MM.1S (cell line): ENCODE measurements at regions not wholly inside any gene's neighbourhood (a gene's known extent, or its start where the extent isn't known, plus 50 kb on each side); places are given as distances from the start of the nearest gene placed in this dataset.

Experiments
- DNase-seq: peaks from one replicate; pipeline ENCODE4 v3.0.0-alpha.2; 2015
- H2AFZ ChIP-seq: fragments of 300-600 bp; sonication (generic); 2 replicates; pipeline ENCODE4 v1.6.0; 2016; ENCODE audit warnings: antibody characterized with exemption, low read length
- H3F3A ChIP-seq: fragments of 300-600 bp; sonication (generic); 2 replicates; pipeline ENCODE4 v1.6.1; 2016; ENCODE audit warnings: mild to moderate bottlenecking, antibody characterized with exemption, low read length, moderate library complexity, mixed read lengths; ENCODE audit not compliant: insufficient read depth
- H3K27ac ChIP-seq: fragments of 300-600 bp; sonication (generic); 2 replicates; pipeline ENCODE4 v1.5.1; 2016; ENCODE audit warnings: mild to moderate bottlenecking, low read length
- H3K27me3 ChIP-seq: fragments of 300-600 bp; sonication (generic); replicated peaks from 2 replicates; pipeline ENCODE4 v1.6.0; 2016; ENCODE audit warnings: low read length; ENCODE audit not compliant: insufficient read depth
- H3K36me3 ChIP-seq: fragments of 300-600 bp; sonication (generic); replicated peaks from 2 replicates; pipeline ENCODE4 v1.6.1; 2016; ENCODE audit warnings: mild to moderate bottlenecking, low read length, mixed read lengths; ENCODE audit not compliant: insufficient read depth
- H3K4me1 ChIP-seq: fragments of 300-600 bp; sonication (generic); 2 replicates; pipeline ENCODE4 v1.6.1; 2016; ENCODE audit warnings: low read length, mixed read lengths
- H3K4me2 ChIP-seq: fragments of 300-600 bp; sonication (generic); 2 replicates; pipeline ENCODE4 v1.6.0; 2016; ENCODE audit warnings: low read depth, low read length
- H3K4me3 ChIP-seq: fragments of 300-600 bp; sonication (generic); 2 replicates; pipeline ENCODE4 v1.5.1; 2016; ENCODE audit warnings: low read length, mixed read lengths
- H3K79me2 ChIP-seq: fragments of 300-600 bp; sonication (generic); 2 replicates; pipeline ENCODE4 v1.6.1; 2016; ENCODE audit warnings: mixed run types, low read length, mixed read lengths
- H3K9ac ChIP-seq: fragments of 300-600 bp; sonication (generic); 2 replicates; pipeline ENCODE4 v1.6.1; 2016; ENCODE audit warnings: low read length, mixed read lengths
- H3K9me2 ChIP-seq: fragments of 300-600 bp; sonication (generic); replicated peaks from 2 replicates; pipeline ENCODE4 v1.6.1; 2016; ENCODE audit warnings: mild to moderate bottlenecking, low read length, mixed read lengths; ENCODE audit not compliant: insufficient read depth
- H3K9me3 ChIP-seq: fragments of 300-600 bp; sonication (generic); replicated peaks from 2 replicates; pipeline ENCODE4 v1.6.1; 2016; ENCODE audit warnings: mild to moderate bottlenecking, low read length, mixed read lengths; ENCODE audit not compliant: insufficient read depth
- H4K20me1 ChIP-seq: fragments of 300-600 bp; sonication (generic); 2 replicates; pipeline ENCODE4 v1.6.1; 2016; ENCODE audit warnings: mild to moderate bottlenecking, low read length, moderate library complexity, mixed read lengths; ENCODE audit not compliant: insufficient read depth
- EZH2 ChIP-seq: fragments of 300-600 bp; sonication (generic); optimal IDR thresholded peaks from 2 replicates; pipeline ENCODE3; 2017; ENCODE audit warnings: low read depth, mild to moderate bottlenecking, antibody characterized with exemption, low read length, mixed read lengths
- EZH2phosphoT487 ChIP-seq: fragments of 300-600 bp; sonication (generic); IDR thresholded peaks from 2 replicates; pipeline ENCODE4 v1.6.1; 2018; ENCODE audit warnings: antibody characterized with exemption, low read length
- TF ChIP-seq, protein P1 (sequence below): fragments of 300-600 bp; sonication (generic); IDR thresholded peaks from 2 replicates; pipeline ENCODE4 v1.5.1; 2016; ENCODE audit warnings: antibody characterized with exemption, low read length, mixed read lengths

DNA sequence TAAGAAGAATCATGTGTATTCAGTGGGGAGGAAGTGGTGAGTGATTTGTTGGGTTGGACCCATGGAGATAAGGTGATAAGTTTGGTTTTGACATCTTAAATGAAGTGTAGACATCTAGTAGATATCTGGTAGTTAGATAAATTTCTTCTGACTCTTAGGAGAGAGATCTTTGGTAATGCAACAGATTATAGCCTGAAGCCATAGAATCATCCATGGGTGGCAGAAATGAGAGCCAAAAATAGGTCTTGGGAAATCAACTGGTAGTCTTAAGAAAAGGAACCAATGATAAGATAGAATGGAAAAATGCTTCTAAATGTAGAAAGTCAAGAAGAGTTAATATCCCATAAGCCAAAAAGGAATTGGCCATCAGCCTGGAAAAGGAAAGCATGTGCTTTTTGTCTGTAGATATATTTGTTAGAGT is 532.7 kb upstream of the GRAMD2B start:
- Histone ChIP-seq H3K9ac (no peak overlapping the region), H3K4me3 (no peak overlapping the region), H3K9me3 (no peaks in the 10 kb centered on the region), H3K27me3 (no peaks in the 10 kb centered on the region), H3K36me3 (no peaks in the 10 kb centered on the region), H4K20me1 (no peaks in the 10 kb centered on the region), H3K9me2 (no peaks in the 10 kb centered on the region), H3K27ac (no peak overlapping the region), H3K4me2 (no peak overlapping the region), H2AFZ (no peak overlapping the region), H3K79me2 (no peaks in the 10 kb centered on the region), H3F3A (peaks cover 3% of the 10 kb centered on the region; the same call in 1 of the 2 replicates), H3K4me1 (peaks cover 17% of the 10 kb centered on the region)
- TF ChIP-seq, protein P1, sequence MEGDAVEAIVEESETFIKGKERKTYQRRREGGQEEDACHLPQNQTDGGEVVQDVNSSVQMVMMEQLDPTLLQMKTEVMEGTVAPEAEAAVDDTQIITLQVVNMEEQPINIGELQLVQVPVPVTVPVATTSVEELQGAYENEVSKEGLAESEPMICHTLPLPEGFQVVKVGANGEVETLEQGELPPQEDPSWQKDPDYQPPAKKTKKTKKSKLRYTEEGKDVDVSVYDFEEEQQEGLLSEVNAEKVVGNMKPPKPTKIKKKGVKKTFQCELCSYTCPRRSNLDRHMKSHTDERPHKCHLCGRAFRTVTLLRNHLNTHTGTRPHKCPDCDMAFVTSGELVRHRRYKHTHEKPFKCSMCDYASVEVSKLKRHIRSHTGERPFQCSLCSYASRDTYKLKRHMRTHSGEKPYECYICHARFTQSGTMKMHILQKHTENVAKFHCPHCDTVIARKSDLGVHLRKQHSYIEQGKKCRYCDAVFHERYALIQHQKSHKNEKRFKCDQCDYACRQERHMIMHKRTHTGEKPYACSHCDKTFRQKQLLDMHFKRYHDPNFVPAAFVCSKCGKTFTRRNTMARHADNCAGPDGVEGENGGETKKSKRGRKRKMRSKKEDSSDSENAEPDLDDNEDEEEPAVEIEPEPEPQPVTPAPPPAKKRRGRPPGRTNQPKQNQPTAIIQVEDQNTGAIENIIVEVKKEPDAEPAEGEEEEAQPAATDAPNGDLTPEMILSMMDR: no peak
- TF ChIP-seq EZH2 (no peak), EZH2phosphoT487 (no peak)
- no peak for DNase-seq

DNA sequence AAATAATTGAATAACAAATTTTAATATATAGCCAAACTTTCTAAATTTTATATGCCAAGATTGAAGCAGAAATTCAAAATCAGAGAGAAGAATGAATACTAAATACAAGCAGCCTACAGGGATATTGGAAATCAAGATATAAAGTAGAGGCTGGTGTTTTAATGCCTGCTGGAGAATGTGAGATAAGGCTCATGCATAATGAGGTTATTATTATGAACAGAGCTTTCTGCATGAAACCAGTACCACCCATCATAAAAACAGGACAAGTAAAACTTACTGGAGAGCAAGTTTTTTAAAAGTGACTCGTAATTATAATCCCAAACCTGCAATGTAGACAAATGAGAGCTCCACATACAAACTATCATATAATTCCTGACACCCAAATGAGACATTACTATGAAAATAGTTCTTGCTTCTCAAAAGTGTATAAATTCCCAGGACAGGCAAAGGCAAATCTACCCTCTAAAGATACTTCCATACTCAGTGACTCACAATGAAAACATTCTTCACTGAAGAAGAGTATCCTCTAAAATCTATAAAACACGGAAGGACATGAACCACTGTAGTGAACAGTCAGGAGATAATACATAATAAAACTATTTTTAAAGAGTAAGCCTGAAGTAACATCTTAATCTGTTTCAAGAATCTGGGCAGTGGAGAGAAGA is 532.0 kb upstream of the GRAMD2B start:
- H4K20me1 ChIP-seq: no peaks in the 10 kb centered on the region
- H3K9me3 ChIP-seq: no peaks in the 10 kb centered on the region
- H3K9ac ChIP-seq: no peak overlapping the region
- peaks cover 17% of the 10 kb centered on the region for H3K4me1 ChIP-seq
- H2AFZ ChIP-seq: no peak overlapping the region
- peaks cover 3% of the 10 kb centered on the region; the same call in 1 of the 2 replicates for H3F3A ChIP-seq
- no peaks in the 10 kb centered on the region for H3K9me2 ChIP-seq
- H3K79me2 ChIP-seq: no peaks in the 10 kb centered on the region
- DNase-seq: no peak
- no peak overlapping the region for H3K4me3 ChIP-seq
- TF ChIP-seq, protein P1: no peak
- no peak for TF ChIP-seq EZH2
- no peak for TF ChIP-seq EZH2phosphoT487
- H3K36me3 ChIP-seq: no peaks in the 10 kb centered on the region
- H3K27me3 ChIP-seq: no peaks in the 10 kb centered on the region
- H3K4me2 ChIP-seq: no peak overlapping the region
- no peak overlapping the region for H3K27ac ChIP-seq

DNA sequence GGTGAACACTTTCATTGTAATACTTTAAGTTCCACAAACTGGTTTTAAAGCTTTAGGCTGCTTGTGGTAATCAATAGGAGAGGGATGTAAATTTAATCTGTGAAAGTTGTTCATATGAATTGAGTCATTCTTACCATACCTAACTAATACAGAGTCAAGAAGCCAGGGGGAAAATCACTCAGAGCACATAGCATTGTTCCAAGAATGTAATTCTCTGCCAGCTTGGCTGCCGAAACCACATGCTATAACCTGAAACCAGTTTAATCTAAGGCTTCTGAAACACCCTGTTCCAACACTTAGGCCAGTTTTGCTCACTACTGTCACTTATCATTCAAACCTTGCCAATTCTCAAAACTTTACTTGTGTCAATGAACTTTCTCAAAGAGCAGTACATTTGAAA is 528.8 kb upstream of the GRAMD2B start:
- Histone ChIP-seq H3K9ac (no peak overlapping the region), H3K4me2 (peak overlapping the region; percentile 35; the same call in 1 of the 2 replicates), H3K9me3 (no peaks in the 10 kb centered on the region), H4K20me1 (no peaks in the 10 kb centered on the region), H3K4me1 (peaks cover 17% of the 10 kb centered on the region), H3F3A (peaks cover 3% of the 10 kb centered on the region; the same call in 1 of the 2 replicates), H3K27me3 (no peaks in the 10 kb centered on the region), H3K27ac (peak overlapping the region; percentile 15; the same call in 1 of the 2 replicates), H3K36me3 (no peaks in the 10 kb centered on the region), H2AFZ (no peak overlapping the region), H3K9me2 (no peaks in the 10 kb centered on the region), H3K4me3 (no peak overlapping the region), H3K79me2 (no peaks in the 10 kb centered on the region)
- peak; percentile 82 for DNase-seq
- TF ChIP-seq EZH2phosphoT487 (no peak), EZH2 (no peak)
- TF ChIP-seq, protein P1: no peak
